ENCODE measurements at regions not wholly inside any gene's neighbourhood (a gene's known extent, or its start where the extent isn't known, plus 50 kb on each side); places are given as distances from the start of the nearest gene placed in this dataset.

- no peak overlapping the region for H3K4me3 Mint-ChIP-seq
- no peaks in the 10 kb centered on the region for H3K36me3 Mint-ChIP-seq (ENCODE audit: low read depth)
- peaks cover 24% of the 10 kb centered on the region for H3K4me1 Mint-ChIP-seq
- no peaks in the 10 kb centered on the region for H3K27me3 Mint-ChIP-seq (ENCODE audit: low read depth)
- no peak overlapping the region for H3K27ac Mint-ChIP-seq
- H3K9me3 Mint-ChIP-seq: no peaks in the 10 kb centered on the region
- no peak for TF ChIP-seq CTCF (IDR thresholded peaks at IDR 0.05; ENCODE audit: unreplicated experiment in 3 of 3)
Observed at GRCh38 chr3:140823106-140823505, 118.5 kb upstream of the SLC25A36 start.

- Mint-ChIP-seq H3K4me3 (no peak overlapping the region), H3K27me3 (ENCODE audit: low read depth) (no peaks in the 10 kb centered on the region), H3K36me3 (ENCODE audit: low read depth) (no peaks in the 10 kb centered on the region), H3K27ac (no peak overlapping the region), H3K9me3 (no peaks in the 10 kb centered on the region), H3K4me1 (peaks cover 3% of the 10 kb centered on the region)
- TF ChIP-seq CTCF (IDR thresholded peaks at IDR 0.05; ENCODE audit: unreplicated experiment in 3 of 3): no peak
Observed at GRCh38 chr3:140827894-140828293, 113.7 kb upstream of the SLC25A36 start.

- no peaks in the 10 kb centered on the region for H3K9me3 Mint-ChIP-seq
- H3K4me3 Mint-ChIP-seq: no peak overlapping the region
- H3K27me3 Mint-ChIP-seq (ENCODE audit: low read depth): no peaks in the 10 kb centered on the region
- no peak for TF ChIP-seq CTCF (IDR thresholded peaks at IDR 0.05; ENCODE audit: unreplicated experiment in 3 of 3)
- no peaks in the 10 kb centered on the region for H3K4me1 Mint-ChIP-seq
- no peak overlapping the region for H3K27ac Mint-ChIP-seq
- no peaks in the 10 kb centered on the region for H3K36me3 Mint-ChIP-seq (ENCODE audit: low read depth)
Observed at GRCh38 chr3:140828585-140828984, 113.1 kb upstream of the SLC25A36 start.

- Mint-ChIP-seq H3K4me3 (no peak overlapping the region), H3K27me3 (ENCODE audit: low read depth) (no peaks in the 10 kb centered on the region), H3K36me3 (ENCODE audit: low read depth) (no peaks in the 10 kb centered on the region), H3K27ac (no peak overlapping the region), H3K4me1 (no peaks in the 10 kb centered on the region), H3K9me3 (no peaks in the 10 kb centered on the region)
- TF ChIP-seq CTCF (IDR thresholded peaks at IDR 0.05; ENCODE audit: unreplicated experiment in 3 of 3): no peak
Observed at GRCh38 chr3:140829796-140830195, 111.8 kb upstream of the SLC25A36 start.

GRCh38 chr3:140830391-140830790 is 111.2 kb upstream of the SLC25A36 start:
- H3K27ac Mint-ChIP-seq: no peak overlapping the region
- no peak overlapping the region for H3K4me3 Mint-ChIP-seq
- TF ChIP-seq CTCF (IDR thresholded peaks at IDR 0.05; ENCODE audit: unreplicated experiment in 3 of 3): no peak
- H3K4me1 Mint-ChIP-seq: no peaks in the 10 kb centered on the region
- no peaks in the 10 kb centered on the region for H3K9me3 Mint-ChIP-seq
- no peaks in the 10 kb centered on the region for H3K27me3 Mint-ChIP-seq (ENCODE audit: low read depth)
- H3K36me3 Mint-ChIP-seq (ENCODE audit: low read depth): no peaks in the 10 kb centered on the region

- TF ChIP-seq CTCF (IDR thresholded peaks at IDR 0.05; ENCODE audit: unreplicated experiment in 3 of 3): no peak
- Mint-ChIP-seq H3K9me3 (no peaks in the 10 kb centered on the region), H3K36me3 (ENCODE audit: low read depth) (no peaks in the 10 kb centered on the region), H3K4me3 (no peak overlapping the region), H3K27ac (no peak overlapping the region), H3K4me1 (no peaks in the 10 kb centered on the region), H3K27me3 (ENCODE audit: low read depth) (no peaks in the 10 kb centered on the region)
Observed at GRCh38 chr3:140832883-140833282, 108.8 kb upstream of the SLC25A36 start.

Measured in nephron (organoid).